Stimulated activated CD8-positive, alpha-beta memory T cell treated with anti-CD3 and anti-CD28 coated beads, Interleukin-15, amount 100 ng/mL, for 1 hour (primary cell): ENCODE measurements at regions not wholly inside any gene's neighbourhood (a gene's known extent, or its start where the extent isn't known, plus 50 kb on each side); places are given as distances from the start of the nearest gene placed in this dataset.

Source experiments
- DNase-seq: peaks from one replicate; pipeline ENCODE4 v3.0.0-alpha.2; 2020; ENCODE audit warnings: low read depth

- DNase-seq, result no peak
Observed at GRCh38 chr5:142507531-142508372, 178.1 kb downstream of the FGF1 start.

DNA sequence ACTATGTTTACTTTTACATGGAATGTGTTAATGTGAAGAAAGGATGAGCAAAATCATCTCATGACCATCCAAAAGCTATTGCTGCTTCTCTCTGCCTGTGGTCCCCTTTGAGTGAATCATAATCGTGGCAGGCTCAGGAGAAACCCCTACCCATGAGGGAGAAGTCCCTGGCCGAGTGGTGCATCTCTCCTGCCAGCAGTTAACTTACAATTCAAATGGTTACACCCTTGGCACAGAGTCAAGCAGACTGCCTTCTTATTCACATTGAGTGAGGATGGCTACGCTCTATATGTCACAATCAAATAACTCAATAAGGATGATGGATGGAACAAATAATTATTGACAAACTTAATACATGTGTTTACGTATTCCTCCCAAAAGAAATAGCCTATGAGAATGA lies 179.1 kb downstream of the FGF1 start:
- no peak for DNase-seq

GRCh38 chr5:142506046-142506445 lies 179.8 kb downstream of the FGF1 start:
- DNase-seq, result no peak

- DNase-seq, result no peak
Observed at GRCh38 chr5:142501890-142502289, 177.1 kb upstream of the SPRY4 start.

GRCh38 chr5:142500227-142500905 lies 175.5 kb upstream of the SPRY4 start:
- DNase-seq, result no peak

- DNase-seq, result no peak
Observed at GRCh38 chr5:142499591-142500226, 174.9 kb upstream of the SPRY4 start.

DNA sequence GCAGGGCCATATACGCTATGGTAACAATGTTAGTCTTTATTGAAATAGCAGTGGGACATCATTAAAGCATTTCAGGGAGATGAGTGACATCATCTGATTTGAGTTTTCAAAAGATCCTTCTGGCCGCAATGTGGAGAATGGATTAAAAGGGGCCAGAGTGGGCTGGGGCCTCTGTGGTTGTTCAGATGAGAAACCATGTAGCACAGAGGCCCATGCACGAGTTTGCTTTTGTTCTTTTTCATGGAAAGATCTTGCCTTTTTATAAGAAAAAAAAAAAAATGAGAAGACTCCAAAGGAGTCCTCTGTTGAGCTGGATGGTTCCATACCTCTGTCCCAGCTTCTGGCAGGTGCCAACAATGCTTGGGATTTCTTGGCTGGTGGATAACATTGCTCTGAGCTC lies 173.5 kb upstream of the SPRY4 start:
- no peak for DNase-seq

DNA sequence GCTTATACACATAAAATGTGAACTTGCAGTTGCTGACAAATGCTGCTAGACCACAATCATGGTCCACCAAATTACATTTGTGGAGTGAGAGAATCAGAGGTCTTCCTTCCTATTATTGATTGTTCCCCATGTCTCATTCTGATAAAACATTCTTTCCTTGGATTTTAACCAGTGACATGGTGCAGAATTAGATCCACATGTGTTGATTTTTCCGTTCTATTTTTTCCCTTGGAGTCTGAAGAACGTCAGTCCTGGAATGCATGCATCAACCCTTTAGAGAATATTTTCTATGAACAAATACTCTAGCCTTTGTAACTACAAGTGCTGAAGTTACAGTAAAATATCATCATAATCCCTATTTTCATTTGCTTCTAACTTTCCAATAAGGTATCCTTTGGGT lies 170.7 kb upstream of the SPRY4 start:
- no peak for DNase-seq

- no peak for DNase-seq
Observed at GRCh38 chr5:142493875-142494518, 169.2 kb upstream of the SPRY4 start.

DNA sequence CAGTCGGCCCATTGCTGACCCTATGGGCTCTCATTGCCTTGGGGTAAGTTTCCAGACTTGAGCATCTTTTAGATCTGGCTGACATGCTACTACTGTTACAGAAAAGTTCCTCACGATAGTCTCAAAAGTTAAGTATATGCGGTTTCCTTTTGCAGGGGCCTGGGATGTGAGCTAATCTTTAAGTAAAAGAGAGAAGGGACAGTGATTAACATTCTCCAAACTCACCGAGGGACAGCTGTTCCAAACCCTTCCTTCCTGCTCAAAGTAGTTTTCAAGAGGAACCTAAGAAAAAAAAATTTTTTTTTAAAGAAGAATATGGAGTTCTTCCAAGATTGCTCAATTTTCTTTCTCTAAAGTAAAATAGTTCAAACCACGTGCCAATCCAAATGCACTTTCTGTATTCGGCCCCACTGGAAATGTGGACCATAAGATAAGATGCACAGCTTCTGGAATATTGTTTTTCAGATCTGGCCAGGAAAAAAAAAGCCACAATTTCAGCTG lies 168.0 kb upstream of the SPRY4 start:
- no peak for DNase-seq

GRCh38 chr5:142491679-142492078 lies 166.9 kb upstream of the SPRY4 start:
- no peak for DNase-seq

DNA sequence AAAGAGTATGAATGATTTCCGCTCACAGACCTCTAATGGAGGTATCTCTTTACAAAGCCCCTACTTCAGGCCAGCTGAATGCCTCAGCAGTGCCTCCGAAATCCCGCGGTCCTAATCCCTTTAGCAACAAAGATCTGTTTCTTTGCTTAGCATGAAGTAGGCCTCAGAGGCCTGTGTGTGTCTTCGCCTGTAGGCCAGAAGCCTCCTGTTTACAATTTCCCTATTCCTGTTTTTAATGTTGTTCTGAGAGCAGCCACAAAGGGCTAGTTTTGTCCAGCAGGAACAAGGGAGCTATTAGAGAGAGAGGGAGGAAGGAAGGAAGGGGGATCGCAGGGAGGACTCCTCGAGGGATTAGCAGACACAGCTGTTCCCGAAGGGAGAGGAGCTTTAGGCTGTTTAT lies 166.4 kb upstream of the SPRY4 start:
- DNase-seq, result no peak

DNA sequence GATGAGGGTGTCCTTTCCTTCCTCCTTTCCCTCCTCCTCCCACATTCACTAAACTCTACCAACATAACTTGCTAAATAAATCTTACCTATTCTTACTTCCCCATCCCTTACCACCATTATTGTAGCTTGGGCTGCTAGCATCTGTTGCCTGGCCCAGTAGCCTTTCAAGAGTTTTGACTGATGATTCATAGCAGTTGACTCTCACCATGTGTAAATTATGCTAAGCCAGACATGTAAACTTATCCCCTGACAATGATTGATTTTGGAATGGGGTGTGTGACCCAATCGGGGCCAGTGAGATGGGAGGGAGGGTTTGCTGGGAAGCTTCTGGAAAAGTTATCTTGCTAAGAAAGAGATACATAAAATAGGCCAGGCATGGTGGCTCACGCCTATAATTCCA lies 161.8 kb upstream of the SPRY4 start:
- DNase-seq, result no peak

DNA sequence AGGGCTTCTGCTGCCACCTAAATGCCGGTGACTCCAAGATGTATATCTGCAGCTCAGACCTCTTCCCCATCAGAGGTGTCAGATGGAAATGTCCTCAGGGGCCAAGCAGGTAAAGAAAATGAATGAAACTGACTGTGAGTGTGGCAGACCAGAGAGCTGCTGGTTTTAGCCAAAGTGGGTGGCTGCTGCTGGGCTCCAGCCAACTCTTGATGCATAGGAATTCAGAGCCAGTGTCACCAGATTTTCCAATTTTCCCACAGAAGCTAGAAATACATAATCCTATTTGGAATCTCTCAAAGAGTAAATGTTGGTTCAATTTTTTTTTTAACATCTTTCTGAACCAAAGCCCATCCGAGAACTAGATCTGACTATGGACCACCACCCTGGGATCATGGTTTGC lies 161.2 kb upstream of the SPRY4 start:
- DNase-seq, result no peak

GRCh38 chr5:142484821-142485387 lies 160.1 kb upstream of the SPRY4 start:
- no peak for DNase-seq

DNA sequence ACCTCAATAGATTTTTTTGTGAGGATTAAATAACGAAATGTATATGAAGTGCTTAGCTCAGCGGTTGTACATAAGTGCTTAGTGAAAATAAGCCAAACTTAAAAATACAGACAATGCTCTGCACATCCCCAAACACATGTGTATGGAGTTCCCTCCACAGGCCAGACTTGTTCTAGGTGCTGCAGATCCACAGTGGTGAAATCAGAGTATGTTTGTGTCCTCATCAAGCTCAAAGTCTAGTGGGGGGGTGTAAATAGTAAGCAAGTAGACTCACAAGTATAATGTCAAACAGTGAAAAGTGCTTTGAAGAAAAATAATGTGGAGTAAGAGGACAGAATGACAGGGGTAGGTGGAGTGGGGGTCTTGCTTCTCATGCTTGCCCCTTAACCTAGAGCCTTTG lies 157.4 kb upstream of the SPRY4 start:
- no peak for DNase-seq

DNA sequence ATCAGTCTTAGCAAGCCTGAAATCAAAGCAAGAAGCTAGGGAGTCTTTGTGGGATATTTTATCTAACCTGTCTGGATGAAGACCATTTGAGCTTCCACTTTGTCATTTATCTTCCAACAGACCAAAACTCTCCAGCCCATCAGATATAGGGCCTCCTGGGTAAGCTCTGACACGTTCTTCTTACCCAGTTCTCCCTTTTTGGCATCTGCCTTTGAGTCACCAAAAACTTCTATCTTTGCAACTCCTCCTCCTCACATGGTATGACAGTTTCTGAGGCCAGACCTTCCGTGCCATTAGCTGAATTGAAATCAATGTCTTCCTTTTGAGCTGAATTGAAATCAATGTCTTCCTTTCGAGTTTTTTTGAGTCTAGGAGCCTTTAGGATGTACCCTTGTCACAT lies 156.6 kb upstream of the SPRY4 start:
- no peak for DNase-seq

DNA sequence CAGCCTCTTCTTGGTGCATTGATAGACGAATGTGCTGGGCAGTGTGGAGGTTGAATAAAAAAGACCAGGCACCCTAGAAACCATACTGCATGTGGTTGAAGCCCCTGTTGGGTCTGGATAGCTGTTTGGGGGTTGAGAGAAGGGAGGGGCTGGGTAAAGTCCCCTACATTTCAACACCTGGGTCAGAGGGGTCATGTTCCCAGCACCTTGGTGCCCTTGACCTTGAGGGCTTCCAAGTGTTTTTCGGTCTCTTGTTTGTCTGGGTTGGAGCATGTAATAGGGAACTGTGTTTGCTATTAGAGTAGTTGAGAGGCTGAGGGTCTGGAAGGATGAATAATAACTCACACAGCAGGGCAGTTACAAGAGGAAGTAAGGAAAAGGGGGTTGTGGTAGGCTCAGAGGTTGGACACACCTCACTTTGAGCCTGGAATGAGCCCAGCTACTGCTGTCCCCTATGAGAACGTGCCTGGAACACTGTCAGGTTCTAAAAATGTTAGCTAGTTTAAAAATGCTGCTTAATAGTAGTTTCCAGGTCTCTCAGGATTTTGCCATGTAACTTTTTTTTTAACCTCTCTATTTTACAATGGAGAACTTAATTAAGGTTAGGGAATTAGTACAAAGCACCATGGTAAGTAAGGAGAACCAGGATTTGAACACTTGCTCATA lies 155.2 kb upstream of the SPRY4 start:
- no peak for DNase-seq

DNA sequence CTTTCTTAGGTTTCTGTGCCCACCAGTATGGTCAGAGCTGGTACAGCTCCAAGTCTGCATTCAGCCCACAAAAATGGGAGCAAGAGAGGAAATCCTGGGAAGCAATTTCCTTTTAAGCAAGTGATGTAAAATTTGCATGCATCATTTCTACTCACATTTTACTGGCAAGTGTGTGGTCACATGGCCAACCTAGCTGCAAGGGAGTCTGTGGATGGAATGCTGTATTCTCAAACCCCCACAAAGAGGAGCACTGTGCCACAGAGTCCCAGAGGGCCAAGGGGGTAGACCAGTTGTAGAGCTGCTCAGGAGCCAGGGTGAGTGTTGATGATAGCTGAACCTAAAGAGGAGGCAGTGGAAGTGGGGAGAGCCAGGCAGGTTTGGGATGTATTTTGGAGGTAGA lies 154.3 kb upstream of the SPRY4 start:
- no peak for DNase-seq

GRCh38 chr5:142478113-142478512 lies 153.3 kb upstream of the SPRY4 start:
- no peak for DNase-seq

- DNase-seq, result no peak
Observed at GRCh38 chr5:142475102-142475513, 150.3 kb upstream of the SPRY4 start.
